Loucy (cell line): ENCODE measurements at regions not wholly inside any gene's neighbourhood (a gene's known extent, or its start where the extent isn't known, plus 50 kb on each side); places are given as distances from the start of the nearest gene placed in this dataset.

Experiments used
- CTCF ChIP-seq: fragments of 200-600 bp; sonication (generic); conservative IDR thresholded peaks from 2 replicates; pipeline ENCODE4 v1.5.1; 2014; ENCODE audit warnings: mild to moderate bottlenecking, antibody characterized with exemption, low read length
- EZH2phosphoT487 ChIP-seq: fragments of 200-600 bp; IDR thresholded peaks from 2 replicates; pipeline ENCODE4 v1.6.1; 2018; ENCODE audit warnings: antibody characterized with exemption, mild to moderate bottlenecking, moderate library complexity, borderline replicate concordance

GRCh38 chr3:117131259-117131658 lies 421.7 kb downstream of the TUSC7 start:
- TF ChIP-seq CTCF = no peak
- TF ChIP-seq EZH2phosphoT487 = no peak
